ENCODE measurements at regions not wholly inside any gene's neighbourhood (a gene's known extent, or its start where the extent isn't known, plus 50 kb on each side); places are given as distances from the start of the nearest gene placed in this dataset.

GRCh38 chr9:111985315-111985714 is 88.7 kb downstream of the UGCG start:
- H3K9me3 Mint-ChIP-seq = no peaks in the 10 kb centered on the region
- H3K27me3 Mint-ChIP-seq = no peaks in the 10 kb centered on the region
- no peaks in the 10 kb centered on the region for H3K36me3 Mint-ChIP-seq (ENCODE audit: low read depth)
- H3K4me3 Mint-ChIP-seq = peak overlapping the region; percentile 5
- peaks cover 13% of the 10 kb centered on the region for H3K4me1 Mint-ChIP-seq
- H3K27ac Mint-ChIP-seq = no peak overlapping the region
- ATAC-seq (replicated peaks) = peak; percentile 43

- Mint-ChIP-seq H3K9me3 (no peaks in the 10 kb centered on the region), H3K27me3 (no peaks in the 10 kb centered on the region), H3K4me1 (peaks cover 13% of the 10 kb centered on the region), H3K27ac (no peak overlapping the region), H3K4me3 (peak overlapping the region; percentile 5), H3K36me3 (ENCODE audit: low read depth) (no peaks in the 10 kb centered on the region)
- ATAC-seq (replicated peaks) = no peak
Measured at GRCh38 chr9:111986035-111986556, 89.5 kb downstream of the UGCG start.
